Smooth muscle cell (in vitro differentiated cells): ENCODE measurements at regions not wholly inside any gene's neighbourhood (a gene's known extent, or its start where the extent isn't known, plus 50 kb on each side); places are given as distances from the start of the nearest gene placed in this dataset.

Experiments
- DNase-seq: peaks from one replicate; lab custom pipeline; 2025; ENCODE audit not compliant: unreplicated experiment; lab: John Stamatoyannopoulos, UW
- H2AFZ ChIP-seq: fragments of 200-600 bp; sonication (generic); 2 replicates; pipeline ENCODE4 v1.6.0; 2016; ENCODE audit warnings: antibody characterized with exemption, low read depth, mild to moderate bottlenecking
- H3F3A ChIP-seq: fragments of 200-600 bp; sonication (generic); 2 replicates; pipeline ENCODE4 v1.6.0; 2017; ENCODE audit warnings: antibody characterized with exemption, low read depth
- H3K27ac ChIP-seq: fragments of 200-600 bp; sonication (generic); 2 replicates; pipeline ENCODE4 v1.5.1; 2016; ENCODE audit warnings: low read depth, mild to moderate bottlenecking
- H3K27me3 ChIP-seq: fragments of 200-600 bp; sonication (generic); 2 replicates; pipeline ENCODE4 v1.6.1; 2016; ENCODE audit warnings: low read depth, mild to moderate bottlenecking
- H3K36me3 ChIP-seq: fragments of 200-600 bp; sonication (generic); 2 replicates; pipeline ENCODE4 v1.5.1; 2016; ENCODE audit warnings: low read depth
- H3K4me1 ChIP-seq: fragments of 200-600 bp; sonication (generic); 2 replicates; pipeline ENCODE4 v1.5.1; 2016; ENCODE audit warnings: low read depth
- H3K4me2 ChIP-seq: fragments of 200-600 bp; sonication (generic); 2 replicates; pipeline ENCODE4 v1.6.0; 2016; ENCODE audit warnings: mild to moderate bottlenecking
- H3K4me3 ChIP-seq: fragments of 200-600 bp; sonication (generic); 2 replicates; pipeline ENCODE4 v1.5.1; 2016; ENCODE audit warnings: mild to moderate bottlenecking
- H3K79me2 ChIP-seq: fragments of 200-600 bp; sonication (generic); 2 replicates; pipeline ENCODE4 v1.6.0; 2016; ENCODE audit warnings: low read depth, mild to moderate bottlenecking
- H3K9ac ChIP-seq: fragments of 200-600 bp; sonication (generic); 2 replicates; pipeline ENCODE4 v1.6.0; 2016; ENCODE audit warnings: low read depth
- H3K9me3 ChIP-seq: fragments of 200-600 bp; sonication (generic); replicated peaks from 2 replicates; pipeline ENCODE4 v1.5.1; 2016; ENCODE audit warnings: low read depth
- H4K20me1 ChIP-seq: fragments of 200-600 bp; sonication (generic); 2 replicates; pipeline ENCODE4 v1.6.0; 2016; ENCODE audit warnings: low read depth
- WGBS: methylation state at CpG from one replicate; pipeline ENCODE4 v1.1.7; 2016; ENCODE audit warnings: low lambda C conversion rate; 5-methylcytosine and 5-hydroxymethylcytosine counted together
- TF ChIP-seq, protein P1 (sequence below): fragments of 200-600 bp; sonication (generic); IDR thresholded peaks from 2 replicates; pipeline ENCODE4 v1.5.1; 2017; ENCODE audit warnings: borderline replicate concordance, mild to moderate bottlenecking, antibody characterized with exemption; ENCODE audit not compliant: insufficient read depth, poor library complexity, severe bottlenecking

DNA sequence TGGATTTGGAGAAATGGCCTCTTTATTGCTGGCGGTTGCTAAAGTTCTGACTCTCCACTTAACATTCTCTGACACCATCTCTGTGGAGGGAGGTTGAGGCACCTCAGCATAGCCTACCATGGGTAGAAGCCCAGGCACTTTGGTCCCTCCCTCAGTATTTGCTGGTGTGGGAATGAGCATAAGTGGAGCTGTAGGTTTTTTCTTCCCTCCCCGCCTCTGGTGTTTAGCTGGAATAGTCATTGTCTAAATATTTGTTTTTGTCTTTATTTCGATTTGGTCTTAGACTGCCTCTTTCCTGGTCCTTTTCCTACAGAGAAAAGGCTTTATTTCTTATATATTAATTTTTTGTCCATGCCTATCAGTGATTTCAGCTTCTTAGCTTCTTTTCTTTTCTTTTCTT, 203.4 kb upstream of the AGR3 start:
- Histone ChIP-seq H3K9ac (no peak overlapping the region), H3K79me2 (no peaks in the 10 kb centered on the region), H3K27ac (no peak overlapping the region), H3K4me2 (no peak overlapping the region), H3K27me3 (no peaks in the 10 kb centered on the region), H4K20me1 (no peaks in the 10 kb centered on the region), H3K4me3 (no peak overlapping the region), H3K36me3 (no peaks in the 10 kb centered on the region), H3F3A (no peaks in the 10 kb centered on the region), H3K4me1 (no peaks in the 10 kb centered on the region), H3K9me3 (no peaks in the 10 kb centered on the region), H2AFZ (no peak overlapping the region)
- WGBS: 86% methylated on average over 3 of the region's 3 CpGs
- no peak for DNase-seq
- TF ChIP-seq, protein P1, sequence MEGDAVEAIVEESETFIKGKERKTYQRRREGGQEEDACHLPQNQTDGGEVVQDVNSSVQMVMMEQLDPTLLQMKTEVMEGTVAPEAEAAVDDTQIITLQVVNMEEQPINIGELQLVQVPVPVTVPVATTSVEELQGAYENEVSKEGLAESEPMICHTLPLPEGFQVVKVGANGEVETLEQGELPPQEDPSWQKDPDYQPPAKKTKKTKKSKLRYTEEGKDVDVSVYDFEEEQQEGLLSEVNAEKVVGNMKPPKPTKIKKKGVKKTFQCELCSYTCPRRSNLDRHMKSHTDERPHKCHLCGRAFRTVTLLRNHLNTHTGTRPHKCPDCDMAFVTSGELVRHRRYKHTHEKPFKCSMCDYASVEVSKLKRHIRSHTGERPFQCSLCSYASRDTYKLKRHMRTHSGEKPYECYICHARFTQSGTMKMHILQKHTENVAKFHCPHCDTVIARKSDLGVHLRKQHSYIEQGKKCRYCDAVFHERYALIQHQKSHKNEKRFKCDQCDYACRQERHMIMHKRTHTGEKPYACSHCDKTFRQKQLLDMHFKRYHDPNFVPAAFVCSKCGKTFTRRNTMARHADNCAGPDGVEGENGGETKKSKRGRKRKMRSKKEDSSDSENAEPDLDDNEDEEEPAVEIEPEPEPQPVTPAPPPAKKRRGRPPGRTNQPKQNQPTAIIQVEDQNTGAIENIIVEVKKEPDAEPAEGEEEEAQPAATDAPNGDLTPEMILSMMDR: no peak

DNA sequence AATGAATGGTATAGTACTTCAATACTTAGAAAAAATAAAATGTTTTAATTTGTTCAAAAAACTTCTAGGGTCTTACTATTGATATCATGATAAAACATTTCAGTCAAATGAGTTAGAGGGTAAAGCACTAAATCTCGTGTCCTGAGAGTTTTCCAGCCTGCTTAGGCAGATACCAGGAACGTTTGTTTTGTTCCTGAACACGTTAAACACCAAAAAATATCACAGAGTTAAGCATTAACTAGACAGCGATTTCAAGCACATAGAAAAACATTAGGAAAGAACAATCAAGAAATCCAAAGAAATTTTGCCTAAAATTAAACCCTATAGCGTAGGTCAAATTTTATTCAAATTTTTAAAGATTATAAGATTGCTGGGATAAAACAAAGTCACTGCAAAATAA, 204.6 kb upstream of the AGR3 start:
- Histone ChIP-seq H3K27me3 (no peaks in the 10 kb centered on the region), H4K20me1 (no peaks in the 10 kb centered on the region), H3F3A (no peaks in the 10 kb centered on the region), H3K36me3 (no peaks in the 10 kb centered on the region), H3K9me3 (no peaks in the 10 kb centered on the region), H3K27ac (no peak overlapping the region), H3K4me1 (no peaks in the 10 kb centered on the region), H3K4me3 (no peak overlapping the region), H3K9ac (no peak overlapping the region), H3K79me2 (no peaks in the 10 kb centered on the region), H3K4me2 (no peak overlapping the region), H2AFZ (no peak overlapping the region)
- no peak for DNase-seq
- TF ChIP-seq, protein P1: no peak
- 89% methylated on average over 5 of the region's 5 CpGs for WGBS

DNA sequence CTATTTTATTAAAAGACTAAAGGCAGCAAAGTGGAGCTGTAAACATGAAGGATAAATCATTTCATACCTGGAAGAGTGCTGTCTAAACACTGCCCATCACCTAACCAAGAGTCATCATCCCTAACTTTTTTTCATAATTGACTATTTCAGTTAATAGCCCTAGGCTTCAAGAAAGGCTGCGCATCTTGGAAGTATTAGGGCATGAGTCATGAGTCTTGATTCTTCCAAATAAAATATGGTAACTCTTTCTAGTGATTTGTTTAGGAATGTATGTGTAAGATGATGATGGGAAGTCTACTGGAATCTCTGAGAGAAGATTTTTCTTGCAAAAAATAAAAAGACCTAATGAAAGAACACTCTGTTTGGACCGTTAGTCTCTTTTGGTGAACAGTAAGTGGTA, 207.7 kb upstream of the AHR start:
- TF ChIP-seq, protein P1: no peak
- no peak for DNase-seq
- H3K79me2 ChIP-seq: no peaks in the 10 kb centered on the region
- 69% methylated on average over 2 of the region's 2 CpGs for WGBS
- H3K9ac ChIP-seq: no peak overlapping the region
- no peaks in the 10 kb centered on the region for H3K9me3 ChIP-seq
- no peak overlapping the region for H3K4me3 ChIP-seq
- H4K20me1 ChIP-seq: no peaks in the 10 kb centered on the region
- no peak overlapping the region for H3K4me2 ChIP-seq
- H3K27ac ChIP-seq: no peak overlapping the region
- H3K27me3 ChIP-seq: no peaks in the 10 kb centered on the region
- H3F3A ChIP-seq: no peaks in the 10 kb centered on the region
- no peaks in the 10 kb centered on the region for H3K36me3 ChIP-seq
- no peaks in the 10 kb centered on the region for H3K4me1 ChIP-seq
- H2AFZ ChIP-seq: no peak overlapping the region

DNA sequence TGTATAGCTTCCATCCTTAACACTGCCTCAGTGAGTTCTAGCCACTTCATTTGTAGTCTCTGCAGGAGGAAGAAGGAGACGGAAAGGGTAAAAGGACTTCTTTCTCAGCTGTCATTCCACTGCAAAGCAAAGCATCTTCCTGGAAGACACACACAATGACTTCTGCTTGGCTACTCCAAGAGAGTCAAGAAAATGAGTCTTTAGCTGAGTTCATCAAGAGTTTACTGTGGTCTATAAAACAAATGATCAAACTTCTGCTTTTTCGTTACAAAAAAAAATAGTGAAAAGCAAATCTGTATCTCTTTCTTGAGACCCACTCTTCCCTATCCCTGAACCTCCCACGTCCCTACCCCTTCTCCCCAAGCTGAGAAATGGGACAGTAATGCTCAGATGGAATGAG, 205.0 kb upstream of the AHR start:
- WGBS: 62% methylated on average over 3 of the region's 3 CpGs
- Histone ChIP-seq H2AFZ (no peak overlapping the region), H3K79me2 (no peaks in the 10 kb centered on the region), H3K4me2 (no peak overlapping the region), H3K27me3 (no peaks in the 10 kb centered on the region), H3K4me1 (no peaks in the 10 kb centered on the region), H3K4me3 (no peak overlapping the region), H3K9ac (no peak overlapping the region), H3K9me3 (no peaks in the 10 kb centered on the region), H3K36me3 (no peaks in the 10 kb centered on the region), H3K27ac (no peak overlapping the region), H3F3A (no peaks in the 10 kb centered on the region), H4K20me1 (no peaks in the 10 kb centered on the region)
- DNase-seq: no peak
- TF ChIP-seq, protein P1: no peak
